Right atrium auricular region (tissue), 2 donors: ENCODE measurements at regions not wholly inside any gene's neighbourhood (a gene's known extent, or its start where the extent isn't known, plus 50 kb on each side); places are given as distances from the start of the nearest gene placed in this dataset.

Experiments
- DNase-seq: peaks from one replicate; pipeline ENCODE4 v3.0.0-alpha.2; 2019; ENCODE audit warnings: low spot score
- H3K27ac ChIP-seq, 2 donors: fragments of 200-600 bp; sonication (generic); 1 replicate in 1 of 2; 2 replicates in 1 of 2; pipeline ENCODE4 v1.5.1; 2016 to 2019
- H3K27me3 ChIP-seq, 2 donors: fragments of 200-600 bp; sonication (generic); one replicate each; pipeline versions ENCODE4 v1.5.1 to v1.6.0; 2017 to 2019
- H3K36me3 ChIP-seq: fragments of 200-600 bp; sonication (generic); one replicate; pipeline ENCODE4 v1.5.1; 2016
- H3K4me1 ChIP-seq, 2 donors: fragments of 200-600 bp; sonication (generic); one replicate each; pipeline versions ENCODE4 v1.5.1 to v1.6.0; 2017 to 2019
- H3K4me3 ChIP-seq, 2 donors: fragments of 200-600 bp; sonication (generic); 1 replicate in 1 of 2; 2 replicates in 1 of 2; pipeline ENCODE4 v1.5.1; 2017 to 2019; ENCODE audit warnings: mild to moderate bottlenecking in 1 of 2, moderate library complexity in 1 of 2
- H3K9me3 ChIP-seq, 2 donors: fragments of 200-600 bp; sonication (generic); one replicate each; pipeline ENCODE4 v1.5.1; 2019
- CTCF ChIP-seq, 2 donors: fragments of 200-600 bp; sonication (generic); IDR thresholded peaks; one replicate each; pipeline ENCODE4 v1.5.1; 2019; ENCODE audit warnings: antibody characterized with exemption in 2 of 2

GRCh38 chr2:199603721-199604291 is 146.1 kb upstream of the SATB2 start:
- no peaks in the 10 kb centered on the region for H3K27me3 ChIP-seq
- H3K27ac ChIP-seq = no peak overlapping the region
- peak overlapping the region in 1 of 2 donors; percentile 24 for H3K4me3 ChIP-seq
- no peaks in the 10 kb centered on the region for H3K36me3 ChIP-seq
- DNase-seq = no peak
- H3K9me3 ChIP-seq = no peaks in the 10 kb centered on the region
- H3K4me1 ChIP-seq = no peaks in the 10 kb centered on the region
- no peak for TF ChIP-seq CTCF (IDR thresholded peaks at IDR 0.05)

DNA sequence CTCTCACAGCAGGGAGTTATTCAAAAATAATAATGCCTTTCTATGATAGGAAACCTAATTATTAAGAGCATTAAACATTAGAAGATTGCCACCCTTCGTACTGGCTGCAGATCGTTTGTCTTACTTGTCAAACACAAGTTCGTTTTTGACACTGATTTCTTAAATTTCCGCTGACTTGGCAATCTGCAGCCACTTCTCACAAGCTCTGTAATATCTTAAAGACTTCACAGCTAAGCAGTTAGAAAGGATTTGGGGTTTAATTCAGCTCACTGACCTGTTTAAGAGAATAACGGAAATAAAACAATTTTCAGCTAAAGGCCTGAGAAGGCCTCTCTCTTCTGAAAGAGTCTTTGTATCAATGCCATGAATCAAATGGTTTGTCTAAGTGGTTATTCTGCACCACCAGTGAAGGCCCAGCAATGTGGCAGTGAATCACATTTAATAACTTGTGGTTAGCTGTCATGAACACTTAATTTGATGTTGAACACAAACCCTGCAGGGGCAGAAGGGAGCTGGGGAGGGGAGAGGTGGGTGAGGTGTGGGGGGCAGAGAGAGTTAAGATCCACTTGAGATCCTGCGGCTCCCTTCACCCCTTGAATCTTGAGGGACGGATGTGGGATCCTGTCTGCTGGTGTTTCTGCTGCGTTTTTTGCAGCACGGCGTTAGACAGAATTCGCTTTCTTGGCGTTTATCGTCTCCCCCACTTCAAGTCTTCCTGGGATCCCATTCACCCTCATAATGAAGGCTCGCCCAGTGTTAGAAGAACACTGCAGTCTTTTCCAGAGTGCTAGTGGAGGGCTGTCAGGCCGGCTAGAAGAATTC is 145.4 kb upstream of the SATB2 start:
- Histone ChIP-seq H3K27me3 (no peaks in the 10 kb centered on the region), H3K4me1 (no peaks in the 10 kb centered on the region), H3K9me3 (no peaks in the 10 kb centered on the region), H3K36me3 (no peaks in the 10 kb centered on the region), H3K4me3 (no peak overlapping the region), H3K27ac (no peak overlapping the region)
- no peak for DNase-seq
- no peak for TF ChIP-seq CTCF (IDR thresholded peaks at IDR 0.05)

- Histone ChIP-seq H3K27me3 (no peaks in the 10 kb centered on the region), H3K27ac (no peak overlapping the region), H3K36me3 (no peaks in the 10 kb centered on the region), H3K4me3 (no peak overlapping the region), H3K9me3 (no peaks in the 10 kb centered on the region), H3K4me1 (no peaks in the 10 kb centered on the region)
- no peak for TF ChIP-seq CTCF (IDR thresholded peaks at IDR 0.05)
- no peak for DNase-seq
These were observed 144.6 kb upstream of the SATB2 start for GRCh38 chr2:199602271-199602895.

DNA sequence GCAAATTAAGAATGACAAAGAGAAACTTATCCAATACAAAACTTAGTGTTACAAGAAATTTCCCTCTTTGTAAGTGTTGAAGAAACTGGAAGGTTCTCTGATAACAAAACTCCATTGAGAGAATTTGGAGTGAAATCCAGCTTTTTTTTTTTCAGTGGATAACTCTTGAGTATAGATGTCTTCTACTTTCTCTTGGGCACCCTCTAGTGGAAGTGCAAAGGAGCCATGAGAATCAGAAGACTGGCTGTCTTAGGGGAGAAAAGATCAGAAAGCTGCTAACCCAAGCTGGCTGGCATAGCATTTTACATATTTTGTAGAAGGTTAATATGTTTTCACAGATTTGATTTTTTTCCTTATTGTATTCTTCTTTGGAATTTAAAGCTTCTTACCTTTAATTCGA is 138.8 kb upstream of the SATB2 start:
- DNase-seq = no peak
- no peak overlapping the region for H3K27ac ChIP-seq
- peak in 1 of 2 donors; percentile 15 for TF ChIP-seq CTCF (IDR thresholded peaks at IDR 0.05)
- H3K4me1 ChIP-seq = no peaks in the 10 kb centered on the region
- H3K9me3 ChIP-seq = no peaks in the 10 kb centered on the region
- H3K4me3 ChIP-seq = no peak overlapping the region
- H3K27me3 ChIP-seq = no peaks in the 10 kb centered on the region
- no peaks in the 10 kb centered on the region for H3K36me3 ChIP-seq

- no peaks in the 10 kb centered on the region for H3K4me1 ChIP-seq
- DNase-seq = no peak
- H3K27me3 ChIP-seq = no peaks in the 10 kb centered on the region
- no peak for TF ChIP-seq CTCF (IDR thresholded peaks at IDR 0.05)
- no peak overlapping the region for H3K27ac ChIP-seq
- H3K9me3 ChIP-seq = no peaks in the 10 kb centered on the region
- no peak overlapping the region for H3K4me3 ChIP-seq
- no peaks in the 10 kb centered on the region for H3K36me3 ChIP-seq
These were observed 136.7 kb upstream of the SATB2 start for GRCh38 chr2:199594443-199594842.
